ENCODE measurements at regions not wholly inside any gene's neighbourhood (a gene's known extent, or its start where the extent isn't known, plus 50 kb on each side); places are given as distances from the start of the nearest gene placed in this dataset.

DNA sequence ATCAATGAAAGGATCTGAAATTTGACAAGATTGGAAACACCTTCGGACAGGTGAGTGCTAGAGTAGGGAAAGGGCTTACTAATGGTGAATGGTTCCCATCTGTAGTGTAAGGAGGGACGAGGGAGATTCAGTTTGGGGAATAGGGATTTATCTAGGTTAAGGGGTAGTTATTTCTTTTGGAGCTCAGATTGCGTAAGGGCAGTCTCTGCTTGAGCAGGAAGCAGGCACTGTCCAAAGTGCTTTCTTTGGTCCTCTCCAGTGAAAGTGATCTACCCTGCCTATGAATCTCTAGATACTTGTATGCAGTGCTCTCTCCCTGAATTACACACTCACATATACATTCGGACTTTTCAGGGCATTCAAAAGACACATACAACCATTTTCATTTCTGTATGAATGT, 272.9 kb upstream of the FIGN start (continued):
- TF ChIP-seq, protein P1, sequence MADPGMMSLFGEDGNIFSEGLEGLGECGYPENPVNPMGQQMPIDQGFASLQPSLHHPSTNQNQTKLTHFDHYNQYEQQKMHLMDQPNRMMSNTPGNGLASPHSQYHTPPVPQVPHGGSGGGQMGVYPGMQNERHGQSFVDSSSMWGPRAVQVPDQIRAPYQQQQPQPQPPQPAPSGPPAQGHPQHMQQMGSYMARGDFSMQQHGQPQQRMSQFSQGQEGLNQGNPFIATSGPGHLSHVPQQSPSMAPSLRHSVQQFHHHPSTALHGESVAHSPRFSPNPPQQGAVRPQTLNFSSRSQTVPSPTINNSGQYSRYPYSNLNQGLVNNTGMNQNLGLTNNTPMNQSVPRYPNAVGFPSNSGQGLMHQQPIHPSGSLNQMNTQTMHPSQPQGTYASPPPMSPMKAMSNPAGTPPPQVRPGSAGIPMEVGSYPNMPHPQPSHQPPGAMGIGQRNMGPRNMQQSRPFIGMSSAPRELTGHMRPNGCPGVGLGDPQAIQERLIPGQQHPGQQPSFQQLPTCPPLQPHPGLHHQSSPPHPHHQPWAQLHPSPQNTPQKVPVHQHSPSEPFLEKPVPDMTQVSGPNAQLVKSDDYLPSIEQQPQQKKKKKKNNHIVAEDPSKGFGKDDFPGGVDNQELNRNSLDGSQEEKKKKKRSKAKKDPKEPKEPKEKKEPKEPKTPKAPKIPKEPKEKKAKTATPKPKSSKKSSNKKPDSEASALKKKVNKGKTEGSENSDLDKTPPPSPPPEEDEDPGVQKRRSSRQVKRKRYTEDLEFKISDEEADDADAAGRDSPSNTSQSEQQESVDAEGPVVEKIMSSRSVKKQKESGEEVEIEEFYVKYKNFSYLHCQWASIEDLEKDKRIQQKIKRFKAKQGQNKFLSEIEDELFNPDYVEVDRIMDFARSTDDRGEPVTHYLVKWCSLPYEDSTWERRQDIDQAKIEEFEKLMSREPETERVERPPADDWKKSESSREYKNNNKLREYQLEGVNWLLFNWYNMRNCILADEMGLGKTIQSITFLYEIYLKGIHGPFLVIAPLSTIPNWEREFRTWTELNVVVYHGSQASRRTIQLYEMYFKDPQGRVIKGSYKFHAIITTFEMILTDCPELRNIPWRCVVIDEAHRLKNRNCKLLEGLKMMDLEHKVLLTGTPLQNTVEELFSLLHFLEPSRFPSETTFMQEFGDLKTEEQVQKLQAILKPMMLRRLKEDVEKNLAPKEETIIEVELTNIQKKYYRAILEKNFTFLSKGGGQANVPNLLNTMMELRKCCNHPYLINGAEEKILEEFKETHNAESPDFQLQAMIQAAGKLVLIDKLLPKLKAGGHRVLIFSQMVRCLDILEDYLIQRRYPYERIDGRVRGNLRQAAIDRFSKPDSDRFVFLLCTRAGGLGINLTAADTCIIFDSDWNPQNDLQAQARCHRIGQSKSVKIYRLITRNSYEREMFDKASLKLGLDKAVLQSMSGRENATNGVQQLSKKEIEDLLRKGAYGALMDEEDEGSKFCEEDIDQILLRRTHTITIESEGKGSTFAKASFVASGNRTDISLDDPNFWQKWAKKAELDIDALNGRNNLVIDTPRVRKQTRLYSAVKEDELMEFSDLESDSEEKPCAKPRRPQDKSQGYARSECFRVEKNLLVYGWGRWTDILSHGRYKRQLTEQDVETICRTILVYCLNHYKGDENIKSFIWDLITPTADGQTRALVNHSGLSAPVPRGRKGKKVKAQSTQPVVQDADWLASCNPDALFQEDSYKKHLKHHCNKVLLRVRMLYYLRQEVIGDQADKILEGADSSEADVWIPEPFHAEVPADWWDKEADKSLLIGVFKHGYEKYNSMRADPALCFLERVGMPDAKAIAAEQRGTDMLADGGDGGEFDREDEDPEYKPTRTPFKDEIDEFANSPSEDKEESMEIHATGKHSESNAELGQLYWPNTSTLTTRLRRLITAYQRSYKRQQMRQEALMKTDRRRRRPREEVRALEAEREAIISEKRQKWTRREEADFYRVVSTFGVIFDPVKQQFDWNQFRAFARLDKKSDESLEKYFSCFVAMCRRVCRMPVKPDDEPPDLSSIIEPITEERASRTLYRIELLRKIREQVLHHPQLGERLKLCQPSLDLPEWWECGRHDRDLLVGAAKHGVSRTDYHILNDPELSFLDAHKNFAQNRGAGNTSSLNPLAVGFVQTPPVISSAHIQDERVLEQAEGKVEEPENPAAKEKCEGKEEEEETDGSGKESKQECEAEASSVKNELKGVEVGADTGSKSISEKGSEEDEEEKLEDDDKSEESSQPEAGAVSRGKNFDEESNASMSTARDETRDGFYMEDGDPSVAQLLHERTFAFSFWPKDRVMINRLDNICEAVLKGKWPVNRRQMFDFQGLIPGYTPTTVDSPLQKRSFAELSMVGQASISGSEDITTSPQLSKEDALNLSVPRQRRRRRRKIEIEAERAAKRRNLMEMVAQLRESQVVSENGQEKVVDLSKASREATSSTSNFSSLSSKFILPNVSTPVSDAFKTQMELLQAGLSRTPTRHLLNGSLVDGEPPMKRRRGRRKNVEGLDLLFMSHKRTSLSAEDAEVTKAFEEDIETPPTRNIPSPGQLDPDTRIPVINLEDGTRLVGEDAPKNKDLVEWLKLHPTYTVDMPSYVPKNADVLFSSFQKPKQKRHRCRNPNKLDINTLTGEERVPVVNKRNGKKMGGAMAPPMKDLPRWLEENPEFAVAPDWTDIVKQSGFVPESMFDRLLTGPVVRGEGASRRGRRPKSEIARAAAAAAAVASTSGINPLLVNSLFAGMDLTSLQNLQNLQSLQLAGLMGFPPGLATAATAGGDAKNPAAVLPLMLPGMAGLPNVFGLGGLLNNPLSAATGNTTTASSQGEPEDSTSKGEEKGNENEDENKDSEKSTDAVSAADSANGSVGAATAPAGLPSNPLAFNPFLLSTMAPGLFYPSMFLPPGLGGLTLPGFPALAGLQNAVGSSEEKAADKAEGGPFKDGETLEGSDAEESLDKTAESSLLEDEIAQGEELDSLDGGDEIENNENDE (IDR thresholded peaks at IDR 0.05; ENCODE audit: insufficient replicate concordance, low read length) = no peak
- TF ChIP-seq, protein P2, sequence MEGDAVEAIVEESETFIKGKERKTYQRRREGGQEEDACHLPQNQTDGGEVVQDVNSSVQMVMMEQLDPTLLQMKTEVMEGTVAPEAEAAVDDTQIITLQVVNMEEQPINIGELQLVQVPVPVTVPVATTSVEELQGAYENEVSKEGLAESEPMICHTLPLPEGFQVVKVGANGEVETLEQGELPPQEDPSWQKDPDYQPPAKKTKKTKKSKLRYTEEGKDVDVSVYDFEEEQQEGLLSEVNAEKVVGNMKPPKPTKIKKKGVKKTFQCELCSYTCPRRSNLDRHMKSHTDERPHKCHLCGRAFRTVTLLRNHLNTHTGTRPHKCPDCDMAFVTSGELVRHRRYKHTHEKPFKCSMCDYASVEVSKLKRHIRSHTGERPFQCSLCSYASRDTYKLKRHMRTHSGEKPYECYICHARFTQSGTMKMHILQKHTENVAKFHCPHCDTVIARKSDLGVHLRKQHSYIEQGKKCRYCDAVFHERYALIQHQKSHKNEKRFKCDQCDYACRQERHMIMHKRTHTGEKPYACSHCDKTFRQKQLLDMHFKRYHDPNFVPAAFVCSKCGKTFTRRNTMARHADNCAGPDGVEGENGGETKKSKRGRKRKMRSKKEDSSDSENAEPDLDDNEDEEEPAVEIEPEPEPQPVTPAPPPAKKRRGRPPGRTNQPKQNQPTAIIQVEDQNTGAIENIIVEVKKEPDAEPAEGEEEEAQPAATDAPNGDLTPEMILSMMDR (IDR thresholded peaks at IDR 0.05; ENCODE audit: control extremely low read depth in 1 of 3, insufficient read depth in 1 of 3, low read depth in 1 of 3, low read length in 3 of 3) = no peak
- TF ChIP-seq, protein P3, sequence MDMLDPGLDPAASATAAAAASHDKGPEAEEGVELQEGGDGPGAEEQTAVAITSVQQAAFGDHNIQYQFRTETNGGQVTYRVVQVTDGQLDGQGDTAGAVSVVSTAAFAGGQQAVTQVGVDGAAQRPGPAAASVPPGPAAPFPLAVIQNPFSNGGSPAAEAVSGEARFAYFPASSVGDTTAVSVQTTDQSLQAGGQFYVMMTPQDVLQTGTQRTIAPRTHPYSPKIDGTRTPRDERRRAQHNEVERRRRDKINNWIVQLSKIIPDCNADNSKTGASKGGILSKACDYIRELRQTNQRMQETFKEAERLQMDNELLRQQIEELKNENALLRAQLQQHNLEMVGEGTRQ (IDR thresholded peaks at IDR 0.05; ENCODE audit: low read length) = no peak

Data from H1 (cell line).